Keratinocyte (primary cell): ENCODE measurements at regions not wholly inside any gene's neighbourhood (a gene's known extent, or its start where the extent isn't known, plus 50 kb on each side); places are given as distances from the start of the nearest gene placed in this dataset.

Experiments
- DNase-seq: peaks from one replicate; pipeline ENCODE4 v3.0.0-alpha.2; 2011; ENCODE audit warnings: low read depth, missing footprints, low spot score
- FAIRE-seq: peaks from 2 replicates; lab custom pipeline; 2011; peaks lifted over from hg19 to GRCh38; lab: Jason Lieb, UNC
- H2AFZ ChIP-seq: 2 replicates; pipeline ENCODE4 v1.6.0; 2012; ENCODE audit warnings: low read length, control low read depth, inconsistent platforms; ENCODE audit not compliant: control insufficient read depth
- H3K27ac ChIP-seq: 2 replicates; pipeline ENCODE4 v1.5.1; 2011; ENCODE audit warnings: low read length; ENCODE audit not compliant: control insufficient read depth, insufficient read depth
- H3K27me3 ChIP-seq: 3 replicates; pipeline ENCODE4 v1.6.0; 2011; ENCODE audit warnings: low read length; ENCODE audit not compliant: control insufficient read depth, insufficient read depth; ENCODE audit errors: extremely low read depth
- H3K36me3 ChIP-seq, 2 experiments: 2 replicates in 1 of 2; 3 replicates in 1 of 2; pipeline ENCODE4 v1.5.1; 2011; ENCODE audit warnings: low read length in 2 of 2, mild to moderate bottlenecking in 1 of 2; ENCODE audit not compliant: control insufficient read depth in 2 of 2, insufficient read depth in 2 of 2; ENCODE audit errors: extremely low read depth in 1 of 2
- H3K4me1 ChIP-seq: 3 replicates; pipeline ENCODE4 v1.5.1; 2011; ENCODE audit warnings: low read length; ENCODE audit not compliant: control insufficient read depth, insufficient read depth; ENCODE audit errors: extremely low read depth
- H3K4me2 ChIP-seq: 3 replicates; pipeline ENCODE4 v1.6.0; 2011; ENCODE audit warnings: low read depth, low read length; ENCODE audit not compliant: control insufficient read depth, insufficient read depth; ENCODE audit errors: extremely low read depth
- H3K4me3 ChIP-seq, 3 experiments: fragments of 200-600 bp in 1 of 3; sonication (generic) in 1 of 3; 2 replicates in 2 of 3; 3 replicates in 1 of 3; pipeline ENCODE4 v1.5.1; 2011 to 2016; ENCODE audit warnings: low read length in 3 of 3, mild to moderate bottlenecking in 3 of 3, control low read depth in 2 of 3, inconsistent platforms in 1 of 3, low read depth in 1 of 3, mixed read lengths in 1 of 3, mixed run types in 1 of 3, moderate library complexity in 1 of 3; ENCODE audit not compliant: control insufficient read depth in 2 of 3, insufficient read depth in 2 of 3; ENCODE audit errors: extremely low read depth in 1 of 3
- H3K79me2 ChIP-seq: 2 replicates; pipeline ENCODE4 v1.6.0; 2012; ENCODE audit warnings: low read length; ENCODE audit not compliant: control insufficient read depth, insufficient read depth
- H3K9ac ChIP-seq: 3 replicates; pipeline ENCODE4 v1.6.0; 2011; ENCODE audit warnings: low read length; ENCODE audit not compliant: control insufficient read depth, insufficient read depth; ENCODE audit errors: extremely low read depth
- H3K9me1 ChIP-seq: 3 replicates; pipeline ENCODE4 v1.6.0; 2011; ENCODE audit warnings: low read length; ENCODE audit not compliant: control insufficient read depth, insufficient read depth; ENCODE audit errors: extremely low read depth
- H3K9me3 ChIP-seq: 2 replicates; pipeline ENCODE4 v1.5.1; 2012; ENCODE audit warnings: low read depth, low read length; ENCODE audit not compliant: control insufficient read depth
- H4K20me1 ChIP-seq: 3 replicates; pipeline ENCODE4 v1.6.0; 2011; ENCODE audit warnings: low read length; ENCODE audit not compliant: control insufficient read depth, insufficient read depth; ENCODE audit errors: extremely low read depth
- EZH2 ChIP-seq: IDR thresholded peaks from one replicate; pipeline ENCODE4 v1.6.1; 2012; ENCODE audit warnings: inconsistent platforms, mild to moderate bottlenecking, low read length, moderate library complexity
- dilution Hi-C: fragments of 300-500 bp; cut with MboI; formaldehyde crosslinking; loops from one replicate; pipeline ENCODE4 v1.7.0; 2020; ENCODE audit warnings: low sequenced_read_pairs; ENCODE audit not compliant: extremely low pct_ligation_motif_present
- TF ChIP-seq, protein P1 (sequence below), 3 experiments: IDR thresholded peaks in 1 of 3; conservative IDR thresholded peaks in 1 of 3; optimal IDR thresholded peaks in 1 of 3; 2 replicates in 2 of 3; 3 replicates in 1 of 3; pipeline versions ENCODE3 to v1.5.1; 2011; ENCODE audit warnings: low read length in 3 of 3, mild to moderate bottlenecking in 3 of 3, moderate library complexity in 2 of 3, control low read depth in 1 of 3, inconsistent platforms in 1 of 3; ENCODE audit not compliant: insufficient read depth in 2 of 3; ENCODE audit errors: extremely low read depth in 1 of 3

DNA sequence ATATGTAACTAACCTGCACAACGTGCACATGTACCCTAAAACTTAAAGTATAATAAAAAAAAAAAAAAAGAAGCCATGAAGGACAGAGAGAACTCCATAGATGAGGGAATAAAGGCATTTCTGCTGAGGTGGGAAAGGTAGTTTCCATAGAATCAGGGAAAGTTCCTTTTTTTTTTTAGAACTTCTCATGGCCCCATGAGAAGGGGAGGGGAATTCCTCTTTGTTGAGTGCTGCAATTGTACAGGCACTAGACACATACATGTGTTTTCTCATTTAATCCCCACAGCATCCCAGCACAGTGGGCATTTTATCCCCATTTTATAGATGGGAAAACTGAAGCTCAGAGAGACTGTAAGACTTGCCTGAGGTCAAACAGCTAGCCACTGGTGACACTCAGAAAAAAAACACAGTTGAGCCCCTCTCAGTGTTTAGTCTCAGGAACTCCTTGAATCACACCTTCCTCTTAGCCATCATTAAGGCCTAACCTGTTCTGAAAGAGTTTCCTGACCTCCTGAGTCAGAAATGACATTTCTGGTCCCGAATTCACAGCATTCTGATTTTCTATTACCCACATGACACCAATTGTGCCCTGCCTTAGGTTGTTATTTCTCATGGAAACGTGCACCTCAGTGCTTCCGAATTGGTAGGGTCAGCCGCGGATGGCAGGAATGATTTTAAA lies 189.3 kb upstream of the G2E3 start:
- Histone ChIP-seq H3K4me2 (no peak overlapping the region), H3K4me3 (no peak overlapping the region), H3K9me3 (no peaks in the 10 kb centered on the region), H2AFZ (no peak overlapping the region), H3K9me1 (no peaks in the 10 kb centered on the region), H3K4me1 (no peaks in the 10 kb centered on the region), H3K27ac (no peak overlapping the region), H3K36me3 (no peaks in the 10 kb centered on the region), H4K20me1 (no peaks in the 10 kb centered on the region), H3K9ac (no peak overlapping the region), H3K79me2 (no peaks in the 10 kb centered on the region), H3K27me3 (no peaks in the 10 kb centered on the region)
- TF ChIP-seq EZH2, result no peak
- TF ChIP-seq, protein P1, sequence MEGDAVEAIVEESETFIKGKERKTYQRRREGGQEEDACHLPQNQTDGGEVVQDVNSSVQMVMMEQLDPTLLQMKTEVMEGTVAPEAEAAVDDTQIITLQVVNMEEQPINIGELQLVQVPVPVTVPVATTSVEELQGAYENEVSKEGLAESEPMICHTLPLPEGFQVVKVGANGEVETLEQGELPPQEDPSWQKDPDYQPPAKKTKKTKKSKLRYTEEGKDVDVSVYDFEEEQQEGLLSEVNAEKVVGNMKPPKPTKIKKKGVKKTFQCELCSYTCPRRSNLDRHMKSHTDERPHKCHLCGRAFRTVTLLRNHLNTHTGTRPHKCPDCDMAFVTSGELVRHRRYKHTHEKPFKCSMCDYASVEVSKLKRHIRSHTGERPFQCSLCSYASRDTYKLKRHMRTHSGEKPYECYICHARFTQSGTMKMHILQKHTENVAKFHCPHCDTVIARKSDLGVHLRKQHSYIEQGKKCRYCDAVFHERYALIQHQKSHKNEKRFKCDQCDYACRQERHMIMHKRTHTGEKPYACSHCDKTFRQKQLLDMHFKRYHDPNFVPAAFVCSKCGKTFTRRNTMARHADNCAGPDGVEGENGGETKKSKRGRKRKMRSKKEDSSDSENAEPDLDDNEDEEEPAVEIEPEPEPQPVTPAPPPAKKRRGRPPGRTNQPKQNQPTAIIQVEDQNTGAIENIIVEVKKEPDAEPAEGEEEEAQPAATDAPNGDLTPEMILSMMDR (optimal IDR thresholded peaks at IDR 0.05 in 1 of 3, IDR thresholded peaks at IDR 0.05 in 1 of 3, conservative IDR thresholded peaks at IDR 0.05 in 1 of 3; ENCODE audit: extremely low read depth in 1 of 3, insufficient read depth in 2 of 3, low read length in 3 of 3), result no peak
- FAIRE-seq (no peak), DNase-seq (no peak)
- dilution Hi-C loops, result no loop called here

DNA sequence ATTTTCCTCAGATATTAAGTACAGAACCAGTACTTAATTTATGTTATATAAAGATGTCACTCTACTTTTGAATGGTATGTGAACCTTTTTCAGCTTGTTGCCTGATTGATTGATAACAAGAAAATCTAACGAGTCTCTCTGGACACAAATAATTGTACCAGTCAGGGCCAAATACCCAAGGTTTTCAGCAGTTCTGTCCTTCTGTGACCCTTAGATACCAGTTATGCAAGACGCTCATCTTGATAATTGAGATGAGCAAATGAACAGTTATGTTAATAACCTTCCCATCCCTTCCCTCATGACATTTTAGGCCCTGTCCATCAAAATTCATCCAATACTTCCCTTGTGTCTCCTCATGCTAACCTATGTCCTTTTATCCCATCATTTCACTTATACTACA lies 185.9 kb upstream of the G2E3 start:
- Histone ChIP-seq H2AFZ (no peak overlapping the region), H3K9me1 (no peaks in the 10 kb centered on the region), H3K4me3 (no peak overlapping the region), H3K36me3 (no peaks in the 10 kb centered on the region), H3K27ac (no peak overlapping the region), H3K79me2 (no peaks in the 10 kb centered on the region), H3K27me3 (no peaks in the 10 kb centered on the region), H3K9ac (no peak overlapping the region), H4K20me1 (no peaks in the 10 kb centered on the region), H3K4me1 (no peaks in the 10 kb centered on the region), H3K4me2 (no peak overlapping the region), H3K9me3 (no peaks in the 10 kb centered on the region)
- dilution Hi-C loops, result no loop called here
- FAIRE-seq (no peak), DNase-seq (no peak)
- TF ChIP-seq, protein P1 (optimal IDR thresholded peaks at IDR 0.05 in 1 of 3, IDR thresholded peaks at IDR 0.05 in 1 of 3, conservative IDR thresholded peaks at IDR 0.05 in 1 of 3; ENCODE audit: extremely low read depth in 1 of 3, insufficient read depth in 2 of 3, low read length in 3 of 3), result no peak
